DND-41 (cell line): ENCODE measurements at regions not wholly inside any gene's neighbourhood (a gene's known extent, or its start where the extent isn't known, plus 50 kb on each side); places are given as distances from the start of the nearest gene placed in this dataset.

Experiments
- ATAC-seq: fragments of 200-7000 bp; cut with Tn5 transposase; 3 replicates; pipeline ENCODE4 v1.9.1; 2021; ENCODE audit warnings: low read depth; ENCODE audit not compliant: insufficient read depth
- DNase-seq: peaks from one replicate; pipeline ENCODE4 v3.0.0-alpha.2; 2020
- H2AFZ ChIP-seq: 2 replicates; pipeline ENCODE4 v1.6.0; 2012; ENCODE audit warnings: low read depth, low read length
- H3K27ac ChIP-seq: 2 replicates; pipeline ENCODE4 v1.5.1; 2012; ENCODE audit warnings: low read length, inconsistent platforms
- H3K27me3 ChIP-seq: fragments of 200-600 bp; sonication (generic); 2 replicates; pipeline ENCODE4 v1.6.0; 2012; ENCODE audit warnings: low read length, mild to moderate bottlenecking, inconsistent platforms; ENCODE audit not compliant: insufficient read depth, poor library complexity
- H3K36me3 ChIP-seq: 2 replicates; pipeline ENCODE4 v1.5.1; 2012; ENCODE audit warnings: low read length, inconsistent platforms; ENCODE audit not compliant: insufficient read depth
- H3K4me1 ChIP-seq: 2 replicates; pipeline ENCODE4 v1.5.1; 2012; ENCODE audit warnings: mild to moderate bottlenecking, low read length; ENCODE audit not compliant: insufficient read depth
- H3K4me2 ChIP-seq: 2 replicates; pipeline ENCODE4 v1.6.0; 2012; ENCODE audit warnings: mild to moderate bottlenecking, moderate library complexity, low read length, inconsistent platforms; ENCODE audit not compliant: insufficient read depth
- H3K4me3 ChIP-seq, 2 experiments: fragments of 200-600 bp in 1 of 2; shearing (Covaris generic) in 1 of 2; 2 replicates each; pipeline ENCODE4 v1.5.1; 2012 to 2016; ENCODE audit warnings: inconsistent platforms in 2 of 2, low read length in 2 of 2, mild to moderate bottlenecking in 2 of 2, low read depth in 1 of 2, moderate library complexity in 1 of 2
- H3K79me2 ChIP-seq: 2 replicates; pipeline ENCODE4 v1.6.0; 2012; ENCODE audit warnings: low read length, inconsistent platforms; ENCODE audit not compliant: insufficient read depth
- H3K9ac ChIP-seq: 2 replicates; pipeline ENCODE4 v1.6.0; 2012; ENCODE audit warnings: low read depth, mild to moderate bottlenecking, inconsistent platforms, low read length, moderate library complexity
- H3K9me3 ChIP-seq: 2 replicates; pipeline ENCODE4 v1.5.1; 2012; ENCODE audit warnings: low read length, moderate library complexity, mild to moderate bottlenecking, inconsistent platforms; ENCODE audit not compliant: insufficient read depth, severe bottlenecking
- H4K20me1 ChIP-seq: 2 replicates; pipeline ENCODE4 v1.6.0; 2012; ENCODE audit warnings: low read length; ENCODE audit not compliant: insufficient read depth
- CTCF ChIP-seq: IDR thresholded peaks from 2 replicates; pipeline ENCODE4 v1.5.1; 2012; ENCODE audit warnings: borderline replicate concordance, low read length, moderate library complexity, mild to moderate bottlenecking; ENCODE audit not compliant: poor library complexity, severe bottlenecking; ENCODE audit errors: extremely low read depth
- EZH2 ChIP-seq: IDR thresholded peaks from 3 replicates; pipeline ENCODE4 v1.6.1; 2012; ENCODE audit warnings: borderline replicate concordance, low read depth, mild to moderate bottlenecking, moderate library complexity, low read length, inconsistent platforms; ENCODE audit not compliant: severe bottlenecking

- Histone ChIP-seq H3K4me3 (no peak overlapping the region), H3K4me1 (no peaks in the 10 kb centered on the region), H3K9me3 (no peaks in the 10 kb centered on the region), H3K79me2 (no peaks in the 10 kb centered on the region), H3K9ac (no peak overlapping the region), H2AFZ (no peak overlapping the region), H3K27ac (no peak overlapping the region), H3K27me3 (no peaks in the 10 kb centered on the region), H3K36me3 (no peaks in the 10 kb centered on the region), H4K20me1 (no peaks in the 10 kb centered on the region), H3K4me2 (no peak overlapping the region)
- TF ChIP-seq EZH2 (no peak), CTCF (no peak)
- ATAC-seq, result no peak
- no peak for DNase-seq
Measured at GRCh38 chr1:88080875-88081274, 603.2 kb upstream of the PKN2 start.

GRCh38 chr1:88088481-88088880 lies 595.6 kb upstream of the PKN2 start:
- no peak for ATAC-seq
- TF ChIP-seq CTCF (no peak), EZH2 (no peak)
- Histone ChIP-seq H3K9me3 (no peaks in the 10 kb centered on the region), H3K27ac (no peak overlapping the region), H3K36me3 (no peaks in the 10 kb centered on the region), H3K27me3 (no peaks in the 10 kb centered on the region), H3K9ac (no peak overlapping the region), H3K79me2 (no peaks in the 10 kb centered on the region), H3K4me3 (no peak overlapping the region), H3K4me2 (no peak overlapping the region), H2AFZ (no peak overlapping the region), H3K4me1 (no peaks in the 10 kb centered on the region), H4K20me1 (no peaks in the 10 kb centered on the region)
- no peak for DNase-seq

GRCh38 chr1:88089961-88090360 lies 594.1 kb upstream of the PKN2 start:
- Histone ChIP-seq H3K36me3 (no peaks in the 10 kb centered on the region), H3K9ac (no peak overlapping the region), H3K9me3 (no peaks in the 10 kb centered on the region), H3K4me1 (no peaks in the 10 kb centered on the region), H3K79me2 (no peaks in the 10 kb centered on the region), H3K4me3 (no peak overlapping the region), H3K27me3 (no peaks in the 10 kb centered on the region), H2AFZ (no peak overlapping the region), H3K27ac (no peak overlapping the region), H4K20me1 (no peaks in the 10 kb centered on the region), H3K4me2 (no peak overlapping the region)
- TF ChIP-seq EZH2 (no peak), CTCF (no peak)
- DNase-seq, result no peak
- no peak for ATAC-seq

GRCh38 chr1:88098881-88099280 lies 585.2 kb upstream of the PKN2 start:
- Histone ChIP-seq H3K4me2 (no peak overlapping the region), H3K79me2 (no peaks in the 10 kb centered on the region), H3K27ac (no peak overlapping the region), H3K27me3 (no peaks in the 10 kb centered on the region), H3K36me3 (no peaks in the 10 kb centered on the region), H3K4me1 (no peaks in the 10 kb centered on the region), H3K9me3 (no peaks in the 10 kb centered on the region), H4K20me1 (no peaks in the 10 kb centered on the region), H3K4me3 (no peak overlapping the region), H2AFZ (no peak overlapping the region), H3K9ac (no peak overlapping the region)
- TF ChIP-seq EZH2, result no peak
- no peak for TF ChIP-seq CTCF
- no peak for ATAC-seq
- no peak for DNase-seq
